MM.1S (cell line): ENCODE measurements at regions not wholly inside any gene's neighbourhood (a gene's known extent, or its start where the extent isn't known, plus 50 kb on each side); places are given as distances from the start of the nearest gene placed in this dataset.

Experiments
- EZH2 ChIP-seq: fragments of 300-600 bp; sonication (generic); optimal IDR thresholded peaks from 2 replicates; pipeline ENCODE3; 2017; ENCODE audit warnings: low read depth, mild to moderate bottlenecking, antibody characterized with exemption, low read length, mixed read lengths
- EZH2phosphoT487 ChIP-seq: fragments of 300-600 bp; sonication (generic); IDR thresholded peaks from 2 replicates; pipeline ENCODE4 v1.6.1; 2018; ENCODE audit warnings: antibody characterized with exemption, low read length
- TF ChIP-seq, protein P1 (sequence below): fragments of 300-600 bp; sonication (generic); IDR thresholded peaks from 2 replicates; pipeline ENCODE4 v1.5.1; 2016; ENCODE audit warnings: antibody characterized with exemption, low read length, mixed read lengths

DNA sequence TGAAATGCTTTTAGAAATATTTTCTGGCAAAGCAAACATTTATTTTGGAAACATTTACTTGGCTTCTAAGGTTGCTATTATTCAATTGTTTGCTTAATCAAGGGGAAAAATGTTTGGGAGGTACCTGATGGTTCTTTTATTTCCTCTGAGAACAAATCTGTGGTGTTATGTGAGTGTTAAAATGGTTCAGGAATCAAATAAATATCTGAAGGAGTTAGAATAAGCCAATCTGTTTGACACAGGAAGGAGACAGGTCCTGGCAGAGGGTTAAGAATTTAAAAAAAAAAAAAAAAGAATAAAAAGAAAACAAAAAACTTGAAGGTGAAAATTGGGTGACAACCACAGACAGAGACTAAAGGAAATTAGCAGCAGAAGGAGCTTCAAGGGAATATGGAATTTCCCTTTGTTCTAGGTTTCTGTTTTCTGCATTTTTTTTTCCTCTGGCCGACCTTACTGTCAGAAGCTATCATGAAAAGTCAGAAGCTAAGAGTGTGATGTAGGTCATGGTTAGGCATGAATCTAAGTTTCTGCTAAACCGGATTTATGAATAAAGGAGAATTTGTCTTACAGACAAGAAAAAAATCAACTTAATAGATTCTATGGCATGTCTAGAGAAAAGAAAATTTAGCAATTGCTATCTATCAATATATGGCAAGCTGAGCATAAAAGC, 78.6 kb upstream of the PNPLA4 start:
- TF ChIP-seq, protein P1, sequence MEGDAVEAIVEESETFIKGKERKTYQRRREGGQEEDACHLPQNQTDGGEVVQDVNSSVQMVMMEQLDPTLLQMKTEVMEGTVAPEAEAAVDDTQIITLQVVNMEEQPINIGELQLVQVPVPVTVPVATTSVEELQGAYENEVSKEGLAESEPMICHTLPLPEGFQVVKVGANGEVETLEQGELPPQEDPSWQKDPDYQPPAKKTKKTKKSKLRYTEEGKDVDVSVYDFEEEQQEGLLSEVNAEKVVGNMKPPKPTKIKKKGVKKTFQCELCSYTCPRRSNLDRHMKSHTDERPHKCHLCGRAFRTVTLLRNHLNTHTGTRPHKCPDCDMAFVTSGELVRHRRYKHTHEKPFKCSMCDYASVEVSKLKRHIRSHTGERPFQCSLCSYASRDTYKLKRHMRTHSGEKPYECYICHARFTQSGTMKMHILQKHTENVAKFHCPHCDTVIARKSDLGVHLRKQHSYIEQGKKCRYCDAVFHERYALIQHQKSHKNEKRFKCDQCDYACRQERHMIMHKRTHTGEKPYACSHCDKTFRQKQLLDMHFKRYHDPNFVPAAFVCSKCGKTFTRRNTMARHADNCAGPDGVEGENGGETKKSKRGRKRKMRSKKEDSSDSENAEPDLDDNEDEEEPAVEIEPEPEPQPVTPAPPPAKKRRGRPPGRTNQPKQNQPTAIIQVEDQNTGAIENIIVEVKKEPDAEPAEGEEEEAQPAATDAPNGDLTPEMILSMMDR, result no peak
- TF ChIP-seq EZH2phosphoT487 (no peak), EZH2 (no peak)
